GM18861 (cell line): ENCODE measurements at regions not wholly inside any gene's neighbourhood (a gene's known extent, or its start where the extent isn't known, plus 50 kb on each side); places are given as distances from the start of the nearest gene placed in this dataset.
A peak's percentile ranks its signal among the peaks of the same experiment; 100 is the strongest.

Experiments used
- ATAC-seq: cut with Tn5 transposase; IDR thresholded peaks from one replicate; pipeline ENCODE4 v1.9.1; 2021; ENCODE audit not compliant: unreplicated experiment

- no peak for ATAC-seq
Measured at GRCh38 chrX:118878977-118879376, 55.4 kb downstream of the ZCCHC12 start.

- ATAC-seq: no peak
Measured at GRCh38 chrX:118879586-118879985, 56.0 kb downstream of the ZCCHC12 start.

DNA sequence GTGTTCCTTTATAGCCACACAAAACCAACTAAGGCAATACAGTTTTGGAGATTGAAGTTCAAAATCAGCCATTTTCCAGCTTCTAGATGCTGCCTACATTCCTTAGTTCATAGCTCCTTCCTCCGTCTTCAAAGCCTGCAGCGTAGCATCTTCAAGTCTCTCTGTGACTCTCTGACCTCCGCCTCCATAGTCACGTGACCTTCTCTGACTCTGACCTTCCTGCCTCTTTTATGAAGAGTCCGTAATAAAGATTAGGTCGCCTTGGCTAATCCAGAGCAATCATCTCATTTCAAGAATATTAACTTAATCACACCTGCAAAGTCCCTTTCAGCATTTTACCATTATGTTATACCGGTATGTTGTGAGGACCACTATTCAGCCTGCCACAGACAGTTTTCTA is 60.4 kb downstream of the ZCCHC12 start:
- ATAC-seq: no peak

DNA sequence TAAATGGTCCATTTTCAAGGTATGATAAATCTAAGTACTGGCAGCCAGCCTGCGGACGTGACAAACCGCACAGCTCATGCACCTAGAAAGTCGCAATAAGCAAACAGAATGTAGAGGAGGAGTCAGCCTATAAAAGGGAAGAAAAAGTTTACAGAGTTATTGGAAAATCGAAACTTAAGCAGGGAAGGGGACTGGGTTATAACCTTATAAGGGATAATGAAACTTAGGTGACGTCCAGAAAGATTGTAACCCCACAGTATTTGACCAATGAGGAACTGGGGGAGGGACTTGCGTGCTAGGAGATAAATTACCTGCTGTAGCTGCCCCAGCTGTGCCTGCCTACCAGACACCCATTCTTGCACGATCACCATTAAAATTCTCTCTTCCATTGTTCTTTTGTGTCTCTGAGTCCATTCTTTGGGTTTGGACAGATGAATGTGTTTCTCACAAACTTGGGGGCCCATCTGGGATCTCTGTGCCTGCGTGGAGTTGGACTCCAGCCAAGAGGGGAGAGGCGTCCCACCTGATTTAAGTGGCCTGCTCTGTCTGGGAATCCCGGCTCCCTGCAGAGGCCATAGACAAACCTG is 61.0 kb downstream of the ZCCHC12 start:
- ATAC-seq: no peak

GRCh38 chrX:118893923-118894322 is 70.3 kb downstream of the ZCCHC12 start:
- ATAC-seq: no peak

GRCh38 chrX:118901991-118902390 is 72.4 kb upstream of the LONRF3 start:
- ATAC-seq: no peak

- ATAC-seq: peak; percentile 80
Measured at GRCh38 chrX:118904218-118904617, 70.2 kb upstream of the LONRF3 start.

- ATAC-seq: no peak
Measured at GRCh38 chrX:118904664-118905063, 69.8 kb upstream of the LONRF3 start.
